HepG2 (cell line): ENCODE measurements at regions not wholly inside any gene's neighbourhood (a gene's known extent, or its start where the extent isn't known, plus 50 kb on each side); places are given as distances from the start of the nearest gene placed in this dataset.

Source experiments
- ATAC-seq: fragments of 200-7000 bp; cut with Tn5 transposase; 3 replicates; pipeline ENCODE4 v1.9.1; 2020; ENCODE audit warnings: mild to moderate bottlenecking, moderate library complexity
- BruUV-seq: library from RNA; stranded (reverse); fragments of 400-500 nt; replicated peaks from 2 replicates; lab custom pipeline; 2021; lab: Mats Ljungman, UMichigan
- CTCF ChIA-PET: fragments of 300-600 bp; formaldehyde crosslinking; extraction: SDS; loops from one replicate; lab custom pipeline; 2021; ENCODE audit warnings: low total read pairs, inconsistent platforms, low intra/inter-chr PET ratio; lab: Yijun Ruan, JAX
- POLR2A ChIA-PET: fragments of 350-600 bp; sonication (Branson Sonifier 250); formaldehyde crosslinking; loops from one replicate; lab custom pipeline; 2020; ENCODE audit warnings: antibody characterized with exemption, inconsistent platforms; lab: Yijun Ruan, JAX
- DNase-seq: peaks from one replicate; pipeline ENCODE4 v3.0.0-alpha.2; 2015; ENCODE audit warnings: low spot score
- FAIRE-seq: peaks from 3 replicates; lab custom pipeline; 2011; peaks lifted over from hg19 to GRCh38; lab: Jason Lieb, UNC
- H2AFZ ChIP-seq: one replicate; pipeline ENCODE4 v1.6.1; 2011; ENCODE audit warnings: low read length, inconsistent platforms
- H3K27ac ChIP-seq: fragments of 300-600 bp; 3 replicates; pipeline ENCODE4 v1.8.0; 2011; ENCODE audit warnings: mixed run types, mild to moderate bottlenecking, mixed read lengths, low read length, inconsistent platforms; ENCODE audit not compliant: insufficient read depth; ENCODE audit errors: extremely low read length
- H3K27me3 ChIP-seq, 2 experiments: fragments of 200-600 bp in 1 of 2; 2 replicates in 1 of 2; 3 replicates in 1 of 2; pipeline versions ENCODE4 v1.6.0 to v1.8.0; 2011; ENCODE audit warnings: low read length in 2 of 2, mild to moderate bottlenecking in 2 of 2, moderate library complexity in 2 of 2, inconsistent platforms in 1 of 2; ENCODE audit not compliant: insufficient read depth in 2 of 2, control insufficient read depth in 1 of 2
- H3K36me3 ChIP-seq, 2 experiments: fragments of 200-600 bp in 1 of 2; replicated peaks in 1 of 2; 2 replicates in 1 of 2; 3 replicates in 1 of 2; pipeline versions ENCODE4 v1.5.1 to v1.8.0; 2011; ENCODE audit warnings: low read length in 2 of 2, inconsistent platforms in 1 of 2; ENCODE audit not compliant: insufficient read depth in 2 of 2, control insufficient read depth in 1 of 2
- H3K4me1 ChIP-seq: 2 replicates; pipeline ENCODE4 v1.5.1; 2012; ENCODE audit warnings: low read length, inconsistent platforms; ENCODE audit not compliant: insufficient read depth
- H3K4me2 ChIP-seq: 2 replicates; pipeline ENCODE4 v1.6.0; 2011; ENCODE audit warnings: low read depth, low read length, inconsistent platforms
- H3K4me3 ChIP-seq, 3 experiments: fragments of 200-600 bp in 1 of 3; sonication (generic), shearing (Covaris generic) in 1 of 3; replicated peaks in 1 of 3; 2 replicates each; pipeline ENCODE4 v1.5.1; 2011 to 2016; ENCODE audit warnings: low read length in 3 of 3, inconsistent platforms in 2 of 3, low read depth in 2 of 3, mild to moderate bottlenecking in 2 of 3, control low read depth in 1 of 3, mixed read lengths in 1 of 3; ENCODE audit not compliant: insufficient read depth in 1 of 3
- H3K79me2 ChIP-seq: one replicate; pipeline ENCODE4 v1.6.1; 2011; ENCODE audit warnings: low read length, inconsistent platforms; ENCODE audit not compliant: insufficient read depth
- H3K9ac ChIP-seq: 2 replicates; pipeline ENCODE4 v1.6.0; 2011; ENCODE audit warnings: mild to moderate bottlenecking, low read depth, low read length, inconsistent platforms; ENCODE audit not compliant: insufficient read depth
- H3K9me3 ChIP-seq: 2 replicates; pipeline ENCODE4 v1.5.1; 2012; ENCODE audit warnings: mild to moderate bottlenecking, low read length
- H4K20me1 ChIP-seq: 2 replicates; pipeline ENCODE4 v1.6.0; 2011; ENCODE audit warnings: inconsistent platforms, mild to moderate bottlenecking, low read length, moderate library complexity; ENCODE audit not compliant: insufficient read depth
- BHLHE40 ChIP-seq: IDR thresholded peaks from 2 replicates; pipeline ENCODE4 v1.6.1; 2011; ENCODE audit warnings: low read length, improper control_type of control experiment
- CERS6 ChIP-seq: sonication (generic); formaldehyde crosslinking; IDR thresholded peaks from 2 replicates; pipeline ENCODE4 v1.5.0; 2020; ENCODE audit warnings: missing genetic modification reagents
- DBP ChIP-seq: sonication (generic); formaldehyde crosslinking; IDR thresholded peaks from 2 replicates; pipeline ENCODE4 v1.4.0; 2020; ENCODE audit warnings: missing genetic modification reagents; ENCODE audit errors: not compliant biosample characterization
- EZH2 ChIP-seq: conservative IDR thresholded peaks from 2 replicates; pipeline ENCODE4 v1.6.1; 2012; ENCODE audit warnings: mild to moderate bottlenecking, low read depth, low read length, moderate library complexity
- JUND ChIP-seq: sonication (generic); formaldehyde crosslinking; IDR thresholded peaks from 2 replicates; pipeline ENCODE4 v1.8.0; 2022; ENCODE audit warnings: mild to moderate bottlenecking, missing genetic modification reagents
- MAFK ChIP-seq, 2 experiments: IDR thresholded peaks in 1 of 2; conservative IDR thresholded peaks in 1 of 2; 2 replicates each; pipeline ENCODE4 v1.6.1; 2011; ENCODE audit warnings: improper control_type of control experiment in 2 of 2, low read length in 2 of 2
- ZNF616 ChIP-seq: sonication (generic); formaldehyde crosslinking; IDR thresholded peaks from 2 replicates; pipeline ENCODE4 v1.5.0; 2020; ENCODE audit warnings: low read depth, mild to moderate bottlenecking, missing genetic modification reagents
- ZNF720 ChIP-seq: sonication (generic); formaldehyde crosslinking; IDR thresholded peaks from 2 replicates; pipeline ENCODE4 v1.4.0; 2020; ENCODE audit warnings: missing genetic modification reagents
- ZSCAN30 ChIP-seq: sonication (generic); formaldehyde crosslinking; IDR thresholded peaks from 2 replicates; pipeline ENCODE4 v1.5.0; 2020; ENCODE audit warnings: mild to moderate bottlenecking, missing genetic modification reagents
- WGBS: methylation state at CpG from one replicate; pipeline ENCODE4 v1.1.6; 2017; ENCODE audit warnings: low lambda C conversion rate; 5-methylcytosine and 5-hydroxymethylcytosine counted together
- in situ Hi-C: cut with HindIII; loops from 2 replicates; pipeline ENCODE4 v1.10.0; 2017; ENCODE audit warnings: low pct_unique_long_range_greater_than_20kb; ENCODE audit not compliant: extremely low pct_ligation_motif_present
- intact Hi-C: fragments of 100-400 bp; cut with micrococcal nuclease; formaldehyde crosslinking; loops from one replicate; pipeline ENCODE4 v1.10.0; 2022; ENCODE audit not compliant: unreplicated experiment
- TF ChIP-seq, protein P1 (sequence below): sonication (generic); formaldehyde crosslinking; IDR thresholded peaks from 2 replicates; pipeline ENCODE4 v1.5.0; 2020; ENCODE audit warnings: mild to moderate bottlenecking, missing genetic modification reagents, moderate library complexity
- TF ChIP-seq, protein P2 (sequence below): sonication (generic); formaldehyde crosslinking; IDR thresholded peaks from 2 replicates; pipeline ENCODE4 v1.4.0; 2020; ENCODE audit warnings: missing genetic modification reagents

DNA sequence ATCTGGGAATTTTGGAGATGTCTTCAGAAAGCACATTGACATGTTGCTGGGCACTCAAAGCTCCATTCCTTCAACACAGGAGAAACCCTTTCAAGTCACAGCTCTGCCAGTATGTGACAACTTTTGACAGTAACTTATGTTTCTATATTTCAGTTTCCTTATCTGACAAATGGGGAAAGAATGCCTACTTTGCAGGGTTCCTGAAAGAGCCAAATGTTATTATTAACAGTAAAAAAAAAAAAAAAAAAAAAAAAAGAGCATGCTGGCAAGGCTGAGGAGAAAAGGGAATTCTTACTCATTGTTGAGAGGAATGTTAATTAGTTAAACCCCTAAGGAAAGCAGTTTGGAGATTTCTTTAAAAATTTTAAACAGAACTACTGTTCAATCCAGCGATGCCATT lies 272.5 kb upstream of the TGFBR2 start:
- H3K36me3 ChIP-seq: no peaks in the 10 kb centered on the region
- 100% methylated on average over 1 of the region's 1 CpG for WGBS
- ChIA-PET CTCF (no interaction called here), POLR2A (interaction anchor here (0.7 kb wide), 1 partner anchor 272 kb away, joined by 3 read pairs; no protein-coding TSS in a partner anchor)
- H3K79me2 ChIP-seq: no peaks in the 10 kb centered on the region
- in situ Hi-C loops (no loop called here), intact Hi-C loops (no loop called here)
- H3K9me3 ChIP-seq: no peaks in the 10 kb centered on the region
- H3K9ac ChIP-seq: no peak overlapping the region
- no peaks in the 10 kb centered on the region for H4K20me1 ChIP-seq
- ATAC-seq (no peak), DNase-seq (no peak), FAIRE-seq (no peak)
- no peak overlapping the region for H3K4me3 ChIP-seq
- no TSS peak for BruUV-seq
- H3K27ac ChIP-seq: no peak overlapping the region
- H3K27me3 ChIP-seq: no peaks in the 10 kb centered on the region
- TF ChIP-seq JUND: no peak
- TF ChIP-seq, protein P1, sequence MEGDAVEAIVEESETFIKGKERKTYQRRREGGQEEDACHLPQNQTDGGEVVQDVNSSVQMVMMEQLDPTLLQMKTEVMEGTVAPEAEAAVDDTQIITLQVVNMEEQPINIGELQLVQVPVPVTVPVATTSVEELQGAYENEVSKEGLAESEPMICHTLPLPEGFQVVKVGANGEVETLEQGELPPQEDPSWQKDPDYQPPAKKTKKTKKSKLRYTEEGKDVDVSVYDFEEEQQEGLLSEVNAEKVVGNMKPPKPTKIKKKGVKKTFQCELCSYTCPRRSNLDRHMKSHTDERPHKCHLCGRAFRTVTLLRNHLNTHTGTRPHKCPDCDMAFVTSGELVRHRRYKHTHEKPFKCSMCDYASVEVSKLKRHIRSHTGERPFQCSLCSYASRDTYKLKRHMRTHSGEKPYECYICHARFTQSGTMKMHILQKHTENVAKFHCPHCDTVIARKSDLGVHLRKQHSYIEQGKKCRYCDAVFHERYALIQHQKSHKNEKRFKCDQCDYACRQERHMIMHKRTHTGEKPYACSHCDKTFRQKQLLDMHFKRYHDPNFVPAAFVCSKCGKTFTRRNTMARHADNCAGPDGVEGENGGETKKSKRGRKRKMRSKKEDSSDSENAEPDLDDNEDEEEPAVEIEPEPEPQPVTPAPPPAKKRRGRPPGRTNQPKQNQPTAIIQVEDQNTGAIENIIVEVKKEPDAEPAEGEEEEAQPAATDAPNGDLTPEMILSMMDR: no peak
- no peak for TF ChIP-seq ZNF720 (CRISPR knock-in tag)
- no peak for TF ChIP-seq ZSCAN30
- no peak for TF ChIP-seq EZH2
- TF ChIP-seq ZNF616 (CRISPR knock-in tag): no peak
- TF ChIP-seq BHLHE40: no peak
- H3K4me1 ChIP-seq: peaks cover 25% of the 10 kb centered on the region
- H3K4me2 ChIP-seq: no peak overlapping the region
- H2AFZ ChIP-seq: no peak overlapping the region

GRCh38 chr3:30340500-30340899 lies 265.9 kb upstream of the TGFBR2 start:
- intact Hi-C loops (loop anchor here (10.0 kb wide), 2 partner anchors 86 to 226 kb away; no protein-coding TSS in a partner anchor), in situ Hi-C loops (no loop called here)
- ATAC-seq (no peak), DNase-seq (no peak), FAIRE-seq (no peak)
- Histone ChIP-seq H3K36me3 (no peaks in the 10 kb centered on the region), H3K79me2 (no peaks in the 10 kb centered on the region), H3K9me3 (no peaks in the 10 kb centered on the region), H3K4me2 (no peak overlapping the region), H3K4me3 (no peak overlapping the region), H3K27ac (no peak overlapping the region), H3K9ac (no peak overlapping the region), H3K4me1 (peaks cover 43% of the 10 kb centered on the region), H2AFZ (no peak overlapping the region), H4K20me1 (no peaks in the 10 kb centered on the region), H3K27me3 (no peaks in the 10 kb centered on the region)
- POLR2A ChIA-PET: no interaction called here
- 74% methylated on average over 2 of the region's 2 CpGs for WGBS
- CTCF ChIA-PET: no interaction called here
- TF ChIP-seq, protein P2, sequence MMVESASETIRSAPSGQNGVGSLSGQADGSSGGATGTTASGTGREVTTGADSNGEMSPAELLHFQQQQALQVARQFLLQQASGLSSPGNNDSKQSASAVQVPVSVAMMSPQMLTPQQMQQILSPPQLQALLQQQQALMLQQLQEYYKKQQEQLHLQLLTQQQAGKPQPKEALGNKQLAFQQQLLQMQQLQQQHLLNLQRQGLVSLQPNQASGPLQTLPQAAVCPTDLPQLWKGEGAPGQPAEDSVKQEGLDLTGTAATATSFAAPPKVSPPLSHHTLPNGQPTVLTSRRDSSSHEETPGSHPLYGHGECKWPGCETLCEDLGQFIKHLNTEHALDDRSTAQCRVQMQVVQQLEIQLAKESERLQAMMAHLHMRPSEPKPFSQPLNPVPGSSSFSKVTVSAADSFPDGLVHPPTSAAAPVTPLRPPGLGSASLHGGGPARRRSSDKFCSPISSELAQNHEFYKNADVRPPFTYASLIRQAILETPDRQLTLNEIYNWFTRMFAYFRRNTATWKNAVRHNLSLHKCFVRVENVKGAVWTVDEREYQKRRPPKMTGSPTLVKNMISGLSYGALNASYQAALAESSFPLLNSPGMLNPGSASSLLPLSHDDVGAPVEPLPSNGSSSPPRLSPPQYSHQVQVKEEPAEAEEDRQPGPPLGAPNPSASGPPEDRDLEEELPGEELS (CRISPR knock-in tag): no peak
- TF ChIP-seq CERS6 (no peak), MAFK (conservative IDR thresholded peaks at IDR 0.05 in 1 of 2, IDR thresholded peaks at IDR 0.05 in 1 of 2; ENCODE audit: low read length in 2 of 2) (0 out of 4 replicates have a peak, but pooled peaks of 1 of the 2 experiments have one; percentile 15), DBP (CRISPR knock-in tag) (no peak)
- BruUV-seq: no TSS peak
